Karpas-422 (cell line): ENCODE measurements at regions not wholly inside any gene's neighbourhood (a gene's known extent, or its start where the extent isn't known, plus 50 kb on each side); places are given as distances from the start of the nearest gene placed in this dataset.

Source experiments
- DNase-seq: peaks from one replicate; pipeline ENCODE4 v3.0.0-alpha.2; 2015
- H2AFZ ChIP-seq: fragments of 200-600 bp; sonication (generic); 2 replicates; pipeline ENCODE4 v1.6.1; 2014; ENCODE audit warnings: antibody characterized with exemption, low read length, mixed read lengths
- H3K27ac ChIP-seq: fragments of 200-600 bp; sonication (generic); 2 replicates; pipeline ENCODE4 v1.5.1; 2014; ENCODE audit warnings: mild to moderate bottlenecking, low read length, moderate library complexity
- H3K27me3 ChIP-seq: fragments of 200-600 bp; sonication (generic); 2 replicates; pipeline ENCODE4 v1.6.1; 2014; ENCODE audit warnings: low read length, mixed read lengths
- H3K36me3 ChIP-seq: fragments of 200-600 bp; sonication (generic); 2 replicates; pipeline ENCODE4 v1.6.1; 2014; ENCODE audit warnings: low read length, mixed read lengths; ENCODE audit not compliant: insufficient read depth
- H3K4me1 ChIP-seq: fragments of 200-600 bp; sonication (generic); 2 replicates; pipeline ENCODE4 v1.6.1; 2014; ENCODE audit warnings: mild to moderate bottlenecking, low read length, mixed read lengths
- H3K4me2 ChIP-seq: fragments of 200-600 bp; sonication (generic); 2 replicates; pipeline ENCODE4 v1.6.1; 2014; ENCODE audit warnings: low read length, low read depth, mild to moderate bottlenecking; ENCODE audit not compliant: poor library complexity, severe bottlenecking
- H3K4me3 ChIP-seq: fragments of 200-600 bp; sonication (generic); 2 replicates; pipeline ENCODE4 v1.5.1; 2014; ENCODE audit warnings: mild to moderate bottlenecking, antibody characterized with exemption, low read length, mixed read lengths
- H3K79me2 ChIP-seq: fragments of 200-600 bp; sonication (generic); 2 replicates; pipeline ENCODE4 v1.6.1; 2014; ENCODE audit warnings: mild to moderate bottlenecking, low read length, mixed read lengths
- H3K9ac ChIP-seq: fragments of 200-600 bp; sonication (generic); 2 replicates; pipeline ENCODE4 v1.6.0; 2014; ENCODE audit warnings: low read length
- H3K9me2 ChIP-seq: fragments of 200-600 bp; sonication (generic), shearing (Covaris generic); replicated peaks from 2 replicates; pipeline ENCODE4 v1.6.0; 2014; ENCODE audit warnings: mild to moderate bottlenecking, low read length, moderate library complexity; ENCODE audit not compliant: insufficient read depth
- H3K9me3 ChIP-seq: fragments of 300-700, 200-600 bp; sonication (generic); 2 replicates; pipeline ENCODE4 v1.6.1; 2014; ENCODE audit warnings: low read length, mixed read lengths
- H4K20me1 ChIP-seq: fragments of 200-600 bp; sonication (generic); 2 replicates; pipeline ENCODE4 v1.6.1; 2014; ENCODE audit warnings: mild to moderate bottlenecking, antibody characterized with exemption, low read length, low read depth; ENCODE audit not compliant: insufficient read depth

DNA sequence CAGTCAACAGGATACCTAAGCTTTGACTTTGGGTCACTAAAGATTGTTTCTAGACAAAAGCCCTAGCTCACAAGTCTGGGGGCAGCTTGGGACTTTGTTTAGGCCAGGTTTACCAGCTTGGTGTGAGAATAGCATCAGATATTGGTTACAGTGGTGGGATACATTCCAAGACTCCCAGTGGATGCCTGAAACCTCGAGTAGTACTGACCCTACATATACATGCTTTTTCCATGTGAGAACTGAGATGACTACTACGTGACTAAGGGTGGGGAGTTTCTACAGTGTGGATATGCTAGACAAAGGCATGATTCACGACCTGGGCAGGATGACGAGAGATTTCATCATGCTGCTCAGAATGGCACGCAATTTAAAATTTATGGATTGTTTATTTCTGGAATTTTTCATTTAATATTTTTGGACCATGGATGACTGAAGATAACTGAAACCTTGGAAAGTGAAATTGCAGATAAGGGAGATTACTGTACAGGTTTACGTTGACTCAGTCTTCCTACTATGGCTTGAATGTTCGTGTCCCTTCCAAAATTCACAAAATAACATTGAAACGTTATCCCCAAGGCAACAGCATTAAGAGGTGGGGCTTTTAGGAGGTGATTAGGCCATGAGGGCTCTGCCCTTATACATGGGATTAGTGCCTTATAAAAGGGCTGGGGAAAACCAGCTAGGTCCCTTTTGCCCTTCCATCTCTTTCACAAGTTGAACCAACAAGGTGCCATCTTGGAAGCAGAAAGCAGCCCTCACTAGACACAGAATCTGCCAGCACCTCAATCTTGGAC lies 50.2 kb upstream of the CTAGE1 start:
- no peak overlapping the region for H3K27ac ChIP-seq
- no peaks in the 10 kb centered on the region for H3K36me3 ChIP-seq
- no peak for DNase-seq
- no peaks in the 10 kb centered on the region for H3K27me3 ChIP-seq
- H3K4me3 ChIP-seq, result no peak overlapping the region
- H4K20me1 ChIP-seq, result no peaks in the 10 kb centered on the region
- no peaks in the 10 kb centered on the region for H3K9me2 ChIP-seq
- H3K9me3 ChIP-seq, result no peaks in the 10 kb centered on the region
- H3K9ac ChIP-seq, result no peak overlapping the region
- no peaks in the 10 kb centered on the region for H3K79me2 ChIP-seq
- H3K4me2 ChIP-seq, result no peak overlapping the region
- H3K4me1 ChIP-seq, result no peaks in the 10 kb centered on the region
- H2AFZ ChIP-seq, result no peak overlapping the region

DNA sequence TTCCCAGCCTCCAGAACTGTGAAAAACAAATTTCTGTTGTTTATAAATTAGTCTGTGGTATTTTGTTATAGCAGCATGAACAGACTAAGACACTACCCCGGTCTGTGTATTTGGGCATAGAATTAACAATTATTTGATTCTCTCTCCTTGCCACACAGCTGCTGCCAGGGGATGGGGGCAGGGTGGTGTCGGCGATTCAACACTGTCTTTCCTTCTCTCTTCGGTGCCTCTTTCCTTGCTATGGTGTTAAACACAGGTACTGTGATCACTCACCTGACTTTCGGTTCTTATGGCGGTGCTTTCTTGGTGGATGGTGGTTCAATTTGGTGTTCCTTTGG lies 50.8 kb upstream of the CTAGE1 start:
- H3K27ac ChIP-seq, result no peak overlapping the region
- H3K9me2 ChIP-seq, result no peaks in the 10 kb centered on the region
- H3K9ac ChIP-seq, result no peak overlapping the region
- H3K4me1 ChIP-seq, result no peaks in the 10 kb centered on the region
- no peak for DNase-seq
- no peaks in the 10 kb centered on the region for H3K36me3 ChIP-seq
- no peaks in the 10 kb centered on the region for H3K79me2 ChIP-seq
- no peak overlapping the region for H3K4me3 ChIP-seq
- H3K4me2 ChIP-seq, result no peak overlapping the region
- H2AFZ ChIP-seq, result no peak overlapping the region
- H3K9me3 ChIP-seq, result no peaks in the 10 kb centered on the region
- no peaks in the 10 kb centered on the region for H4K20me1 ChIP-seq
- no peaks in the 10 kb centered on the region for H3K27me3 ChIP-seq

DNA sequence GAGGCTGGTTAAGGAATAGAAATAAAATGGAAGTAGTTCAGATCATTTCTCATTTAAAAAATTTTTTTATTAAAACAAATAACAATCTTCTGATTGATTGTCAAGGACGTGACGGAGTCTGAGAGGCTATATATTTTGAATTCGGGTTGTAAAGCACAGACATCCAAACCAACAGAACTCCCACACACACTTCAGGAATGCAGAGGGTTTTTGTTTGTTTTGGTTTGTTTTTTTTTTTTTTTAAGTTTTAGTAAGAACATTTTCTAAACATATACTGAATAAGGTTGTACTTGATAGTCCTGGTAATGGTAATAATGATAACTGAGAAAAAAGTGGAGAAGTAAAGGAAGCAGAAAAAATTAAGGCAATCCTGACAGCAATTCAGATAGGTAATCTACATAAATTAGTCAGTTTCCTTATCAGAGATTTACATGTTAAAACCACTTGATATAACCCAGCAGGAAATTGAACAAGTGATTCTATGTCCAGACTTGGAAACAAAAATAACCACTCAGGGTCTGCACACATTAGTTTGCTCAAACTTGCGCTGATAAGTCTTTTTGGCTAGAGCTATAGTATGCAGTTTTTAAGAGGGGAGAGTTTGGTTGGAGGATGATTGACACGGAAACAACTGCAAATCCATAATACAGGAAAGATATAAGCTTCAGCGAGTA lies 51.5 kb upstream of the CTAGE1 start:
- no peaks in the 10 kb centered on the region for H3K27me3 ChIP-seq
- H3K27ac ChIP-seq, result no peak overlapping the region
- no peak overlapping the region for H2AFZ ChIP-seq
- H4K20me1 ChIP-seq, result no peaks in the 10 kb centered on the region
- H3K79me2 ChIP-seq, result no peaks in the 10 kb centered on the region
- H3K4me2 ChIP-seq, result no peak overlapping the region
- no peak for DNase-seq
- H3K4me1 ChIP-seq, result no peaks in the 10 kb centered on the region
- H3K4me3 ChIP-seq, result no peak overlapping the region
- no peaks in the 10 kb centered on the region for H3K9me2 ChIP-seq
- H3K9me3 ChIP-seq, result no peaks in the 10 kb centered on the region
- H3K36me3 ChIP-seq, result no peaks in the 10 kb centered on the region
- H3K9ac ChIP-seq, result no peak overlapping the region

DNA sequence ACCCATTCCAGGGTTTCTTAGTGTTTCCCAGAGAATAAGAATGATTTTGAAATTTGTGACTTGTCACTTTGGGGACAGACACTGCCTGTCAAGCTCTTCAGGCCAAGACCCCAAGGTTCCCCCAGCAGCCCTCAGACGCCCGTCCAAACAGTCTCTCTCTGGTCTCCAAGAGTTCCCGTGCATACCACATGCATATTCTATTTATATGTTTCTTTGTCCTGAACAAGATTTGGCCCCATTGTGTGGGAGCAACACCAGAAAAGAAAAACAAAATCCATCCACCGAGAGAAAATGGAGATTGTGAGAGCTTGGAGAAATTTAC lies 52.2 kb upstream of the CTAGE1 start:
- H3K27ac ChIP-seq, result no peak overlapping the region
- H3K27me3 ChIP-seq, result 0 out of 2 replicates have a peak, but pooled peaks cover 3% of the 10 kb centered on the region
- no peaks in the 10 kb centered on the region for H3K36me3 ChIP-seq
- H3K4me3 ChIP-seq, result no peak overlapping the region
- no peak overlapping the region for H3K4me2 ChIP-seq
- DNase-seq, result no peak
- H4K20me1 ChIP-seq, result no peaks in the 10 kb centered on the region
- H3K9me2 ChIP-seq, result no peaks in the 10 kb centered on the region
- no peak overlapping the region for H3K9ac ChIP-seq
- H2AFZ ChIP-seq, result no peak overlapping the region
- no peaks in the 10 kb centered on the region for H3K4me1 ChIP-seq
- H3K9me3 ChIP-seq, result no peaks in the 10 kb centered on the region
- H3K79me2 ChIP-seq, result no peaks in the 10 kb centered on the region

DNA sequence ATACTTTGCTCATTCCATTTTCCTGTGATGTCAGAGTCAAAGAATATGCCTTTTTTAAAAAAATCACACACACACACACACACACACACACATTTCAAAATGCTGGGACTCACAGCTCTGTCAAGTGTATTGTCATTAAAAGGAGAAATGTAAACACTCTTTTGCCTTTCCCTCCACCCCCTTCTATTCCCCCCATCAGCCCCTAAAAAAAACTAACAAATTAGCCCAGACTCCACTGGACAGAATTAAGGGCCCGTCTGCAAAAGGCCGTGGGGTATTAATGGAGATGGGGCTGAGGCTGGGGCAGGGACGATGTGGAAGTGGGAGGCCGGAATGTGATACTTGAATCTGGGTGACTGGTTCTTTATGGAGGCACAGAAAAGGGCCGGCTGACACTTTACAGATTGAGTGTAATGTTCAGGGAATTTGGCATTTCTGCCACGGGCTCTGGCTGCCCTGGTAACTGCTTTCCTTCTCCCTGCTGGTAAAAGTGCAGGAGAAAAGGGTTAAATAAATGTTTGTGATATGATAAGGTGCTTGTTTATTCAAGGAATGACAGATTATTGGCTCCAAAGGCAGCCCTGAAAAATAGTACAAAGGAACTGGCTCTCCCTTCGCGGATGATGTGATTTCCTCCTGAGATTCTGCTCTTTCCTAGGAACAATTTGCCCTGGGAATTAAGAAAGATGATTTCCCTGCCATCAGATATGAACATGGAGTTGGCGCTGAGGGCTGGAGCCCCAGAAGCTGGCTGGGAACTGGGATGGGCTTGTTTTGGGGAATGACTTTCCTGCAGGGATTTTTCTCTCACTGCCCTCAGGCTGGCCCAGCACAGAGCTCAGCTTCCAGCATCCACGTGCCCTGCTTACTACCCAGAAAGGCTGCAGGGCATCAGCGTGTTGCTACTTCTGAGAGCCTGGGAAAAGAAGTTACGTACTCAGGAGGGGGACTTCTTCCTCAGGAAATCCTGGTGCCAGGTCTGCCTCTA lies 52.8 kb upstream of the CTAGE1 start:
- Histone ChIP-seq H3K27me3 (0 out of 2 replicates have a peak, but pooled peaks cover 3% of the 10 kb centered on the region), H3K9me3 (no peaks in the 10 kb centered on the region), H3K9ac (no peak overlapping the region), H3K36me3 (no peaks in the 10 kb centered on the region), H4K20me1 (no peaks in the 10 kb centered on the region), H3K4me2 (no peak overlapping the region), H3K9me2 (no peaks in the 10 kb centered on the region), H3K27ac (no peak overlapping the region), H3K4me1 (no peaks in the 10 kb centered on the region), H3K79me2 (no peaks in the 10 kb centered on the region), H2AFZ (no peak overlapping the region), H3K4me3 (no peak overlapping the region)
- DNase-seq, result no peak

DNA sequence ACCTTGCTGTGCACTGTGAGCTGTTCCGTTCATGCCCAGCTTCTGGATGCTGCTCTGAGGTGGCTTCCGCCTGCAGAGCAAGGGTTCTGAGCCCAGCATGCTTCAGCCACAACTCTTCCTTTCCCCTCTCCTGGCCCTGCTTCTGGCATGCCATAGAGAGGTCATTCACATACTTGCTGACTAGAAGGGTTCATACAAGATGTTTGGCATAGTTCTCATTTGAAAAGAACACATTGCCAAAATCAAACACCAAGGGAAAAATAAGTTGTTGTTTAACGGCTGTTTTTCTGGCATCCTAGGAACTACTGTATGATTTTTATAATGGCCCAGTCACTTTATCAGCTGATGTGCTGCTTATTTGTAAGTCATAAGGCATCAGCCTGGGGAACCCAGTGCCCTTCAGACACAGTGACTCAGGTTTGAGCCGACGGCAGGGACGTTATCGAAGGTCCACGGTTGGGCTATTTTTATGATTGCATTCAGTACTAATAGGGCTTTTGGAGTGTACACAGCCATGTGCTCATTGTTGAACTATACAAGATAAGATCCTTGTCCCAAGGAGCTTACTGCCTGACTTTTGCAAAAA lies 53.9 kb upstream of the CTAGE1 start:
- DNase-seq, result no peak
- H3K36me3 ChIP-seq, result no peaks in the 10 kb centered on the region
- no peaks in the 10 kb centered on the region for H3K4me1 ChIP-seq
- 0 out of 2 replicates have a peak, but pooled peaks cover 3% of the 10 kb centered on the region for H3K27me3 ChIP-seq
- no peak overlapping the region for H3K4me2 ChIP-seq
- no peaks in the 10 kb centered on the region for H3K9me2 ChIP-seq
- H3K27ac ChIP-seq, result no peak overlapping the region
- H4K20me1 ChIP-seq, result no peaks in the 10 kb centered on the region
- H2AFZ ChIP-seq, result no peak overlapping the region
- no peaks in the 10 kb centered on the region for H3K9me3 ChIP-seq
- H3K79me2 ChIP-seq, result no peaks in the 10 kb centered on the region
- H3K9ac ChIP-seq, result no peak overlapping the region
- H3K4me3 ChIP-seq, result no peak overlapping the region

DNA sequence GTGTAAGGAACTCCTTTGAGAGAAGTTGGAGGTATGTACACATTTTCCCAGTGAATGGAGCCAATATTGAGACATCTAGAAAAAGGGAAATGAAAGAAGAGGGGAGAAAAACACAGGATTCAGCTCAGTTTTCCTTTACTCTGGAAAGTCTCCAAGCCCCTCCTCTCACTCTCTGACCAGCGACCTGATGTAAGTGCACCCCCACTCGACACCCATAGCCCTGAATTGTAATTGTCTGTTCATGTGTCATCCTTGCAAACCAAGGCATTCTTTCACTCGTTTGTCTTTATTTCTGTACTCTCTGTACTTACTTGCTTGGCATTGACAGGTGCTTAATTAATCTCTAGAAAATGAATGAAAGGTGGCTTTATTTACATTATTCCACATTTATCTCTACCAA lies 55.7 kb upstream of the CTAGE1 start:
- Histone ChIP-seq H3K36me3 (no peaks in the 10 kb centered on the region), H3K27me3 (0 out of 2 replicates have a peak, but pooled peaks cover 3% of the 10 kb centered on the region), H2AFZ (no peak overlapping the region), H3K4me3 (no peak overlapping the region), H4K20me1 (no peaks in the 10 kb centered on the region), H3K9me3 (no peaks in the 10 kb centered on the region), H3K9me2 (no peaks in the 10 kb centered on the region), H3K79me2 (no peaks in the 10 kb centered on the region), H3K27ac (no peak overlapping the region), H3K4me2 (no peak overlapping the region), H3K4me1 (no peaks in the 10 kb centered on the region), H3K9ac (no peak overlapping the region)
- DNase-seq, result no peak
